GM19468 (cell line): ENCODE measurements at regions not wholly inside any gene's neighbourhood (a gene's known extent, or its start where the extent isn't known, plus 50 kb on each side); places are given as distances from the start of the nearest gene placed in this dataset.
"Not testable (repeated sequence)": the region's sequence is repeated elsewhere in the genome, so short reads cannot be mapped to it uniquely, and the experiment has no call there.

Source experiments
- ATAC-seq: cut with Tn5 transposase; IDR thresholded peaks from one replicate; pipeline ENCODE4 v1.9.1; 2021; ENCODE audit warnings: mild to moderate bottlenecking, moderate library complexity, moderate number of reproducible peaks; ENCODE audit not compliant: unreplicated experiment; ENCODE audit errors: extremely low read depth

DNA sequence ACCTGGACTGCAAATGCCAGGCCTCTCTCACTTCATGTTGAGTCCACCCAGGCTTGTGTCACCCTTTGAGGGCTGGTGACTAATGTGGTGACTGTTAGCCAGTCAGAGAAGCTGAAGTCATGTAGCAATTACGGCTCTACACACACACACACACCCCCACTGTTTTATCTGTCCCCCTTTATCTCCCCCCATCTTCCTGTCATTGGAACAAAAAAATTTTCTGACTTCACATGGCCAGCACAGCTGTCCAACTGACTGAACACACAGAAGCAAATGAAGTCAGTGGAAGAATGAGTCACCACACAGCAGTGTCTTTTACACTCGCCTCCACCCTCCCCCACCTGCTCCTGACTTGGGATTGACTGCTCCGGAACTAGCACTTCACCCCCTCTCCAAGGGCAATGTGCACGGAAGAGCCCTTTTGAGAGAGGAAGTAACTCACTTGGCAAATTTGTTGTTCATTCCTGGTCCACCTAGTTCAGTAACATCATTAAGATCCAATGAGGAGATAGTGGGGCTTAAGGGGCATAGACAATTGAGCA lies 198.0 kb downstream of the RNF144B start:
- ATAC-seq, result no peak

- ATAC-seq, result no peak
Measured at GRCh38 chr6:18586133-18586532, 199.0 kb downstream of the RNF144B start.

DNA sequence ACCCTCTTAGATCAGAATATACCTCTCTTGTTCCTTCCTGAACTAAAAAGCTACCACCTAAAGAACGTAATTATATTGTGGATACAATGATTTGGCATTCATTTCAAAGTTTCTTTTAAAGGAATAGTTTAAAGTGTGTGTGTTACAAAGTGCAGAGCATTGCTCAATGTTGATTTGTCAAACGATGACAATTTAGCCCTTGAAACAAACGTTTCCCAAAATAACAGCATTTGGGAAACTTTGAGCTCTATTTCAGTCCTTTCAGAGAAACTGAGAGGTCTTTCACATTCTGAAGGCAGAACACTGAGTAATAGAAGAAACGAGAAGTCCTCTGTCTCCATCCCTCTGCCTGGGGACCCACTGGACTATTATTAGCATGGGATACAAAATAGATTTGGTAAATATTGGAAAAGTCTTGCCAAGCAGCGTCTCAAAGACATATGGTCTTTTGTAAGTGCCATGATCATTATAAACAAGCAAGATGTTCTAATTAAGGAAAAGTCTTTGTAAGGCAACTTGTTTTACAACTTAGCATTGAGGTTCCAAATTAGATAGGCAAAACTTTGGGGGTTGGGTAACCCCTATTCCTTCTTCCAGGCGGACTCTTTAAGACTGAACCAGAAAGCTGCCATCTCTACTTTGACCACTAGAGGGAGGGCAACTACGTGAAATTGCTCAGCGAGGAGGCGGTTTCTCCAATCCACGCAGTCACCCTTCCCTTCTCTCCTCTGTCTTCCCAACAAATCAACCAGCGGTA lies 208.8 kb downstream of the RNF144B start:
- no peak for ATAC-seq

DNA sequence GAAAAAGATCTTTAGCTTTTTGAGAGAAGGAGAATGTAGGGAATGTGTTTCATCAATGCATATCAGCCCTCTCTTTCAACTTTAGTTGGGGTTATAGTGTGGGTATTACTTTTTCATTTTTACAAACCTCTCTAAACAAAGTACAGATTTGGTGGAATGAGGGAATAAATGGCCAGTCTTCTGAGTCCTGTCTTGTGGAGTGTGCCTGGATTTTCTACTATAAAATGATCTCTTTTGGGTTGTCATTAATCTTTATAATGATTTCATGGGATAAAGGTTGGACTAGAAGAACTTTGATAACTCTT lies 209.3 kb downstream of the RNF144B start:
- ATAC-seq, result no peak

- ATAC-seq, result no peak
Measured at GRCh38 chr6:18598551-18599264, 211.6 kb downstream of the RNF144B start.

DNA sequence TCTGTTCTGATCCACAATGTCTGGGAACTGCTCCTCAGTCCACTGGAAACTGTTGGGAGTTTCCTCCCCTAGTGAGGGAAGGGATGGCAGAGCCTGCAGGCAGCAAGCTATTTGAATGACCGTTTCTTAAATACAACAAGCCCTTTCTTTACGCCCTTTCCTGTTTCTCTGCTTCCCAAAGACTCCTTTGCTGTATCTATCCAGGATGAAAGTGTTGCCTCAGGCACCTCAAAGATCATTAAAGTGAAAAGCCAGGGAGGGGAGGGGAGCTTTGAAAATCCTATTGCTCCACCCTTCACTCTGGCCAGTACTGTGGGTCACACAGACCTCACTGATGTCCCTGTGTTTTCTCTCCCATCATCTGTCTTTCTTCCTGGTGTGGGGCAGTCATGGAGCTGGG lies 213.1 kb downstream of the RNF144B start:
- ATAC-seq, result no peak

DNA sequence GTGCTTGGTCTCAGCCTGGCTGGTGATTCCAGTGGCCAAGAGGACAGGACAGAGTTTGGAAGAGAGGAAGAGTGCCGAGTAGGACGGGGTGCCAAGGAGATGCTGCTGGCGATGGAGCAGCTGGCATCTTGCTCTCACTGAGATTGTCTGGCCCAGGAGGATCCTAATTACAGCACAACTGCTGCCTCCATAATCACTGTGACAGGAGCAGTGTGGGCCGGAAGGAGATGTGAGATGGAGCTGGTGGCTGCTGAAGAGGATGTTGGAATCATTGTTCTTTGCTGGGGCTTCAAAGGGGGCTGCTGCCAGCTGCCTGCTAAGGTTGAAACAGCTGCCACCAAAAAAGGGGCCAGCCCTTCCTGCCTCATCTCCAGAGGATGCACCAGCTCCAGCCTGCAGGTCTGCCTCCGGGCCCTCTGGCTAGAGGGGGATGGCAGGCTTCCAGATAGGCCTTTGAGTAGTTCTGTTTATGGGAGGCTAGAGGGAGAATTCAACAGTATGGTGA lies 214.4 kb downstream of the RNF144B start:
- ATAC-seq, result no peak

DNA sequence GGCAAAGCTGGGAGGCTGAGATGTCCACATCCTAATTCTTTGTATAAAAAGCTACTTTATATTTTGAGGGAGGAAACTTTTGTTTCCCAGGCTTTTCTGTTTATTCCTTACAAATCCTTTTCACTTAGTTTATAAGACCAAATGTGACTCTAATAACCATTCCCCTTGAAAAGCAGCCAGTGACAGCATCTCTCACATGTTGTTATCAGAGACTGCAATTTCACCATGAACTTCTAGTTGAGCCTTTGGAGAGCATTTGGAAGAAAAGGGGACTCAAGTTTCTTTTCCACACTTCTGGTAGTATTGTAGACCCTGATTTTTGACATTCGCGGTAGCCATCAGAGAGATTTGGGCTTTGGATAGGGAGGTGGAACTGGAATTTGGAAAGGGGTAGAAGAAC lies 215.8 kb downstream of the RNF144B start:
- ATAC-seq, result no peak

DNA sequence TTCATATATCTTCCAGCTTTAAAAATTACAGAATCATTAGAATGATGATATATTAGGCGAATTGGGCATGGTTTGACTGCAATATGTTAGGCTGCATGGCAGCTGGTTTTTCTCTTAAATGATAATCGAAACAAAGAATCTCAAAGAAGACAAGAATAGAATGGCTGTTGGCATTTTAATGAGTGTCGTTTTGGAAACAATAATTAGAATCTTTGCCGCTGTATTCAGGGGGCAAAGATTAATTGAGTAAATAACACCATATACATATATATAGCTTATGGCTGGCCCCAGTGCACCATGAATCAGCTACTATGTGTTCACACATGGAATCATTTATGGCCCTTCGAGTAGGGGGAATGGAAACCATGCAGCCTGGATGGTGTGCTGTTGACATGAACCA lies 216.2 kb downstream of the RNF144B start:
- ATAC-seq, result no peak

DNA sequence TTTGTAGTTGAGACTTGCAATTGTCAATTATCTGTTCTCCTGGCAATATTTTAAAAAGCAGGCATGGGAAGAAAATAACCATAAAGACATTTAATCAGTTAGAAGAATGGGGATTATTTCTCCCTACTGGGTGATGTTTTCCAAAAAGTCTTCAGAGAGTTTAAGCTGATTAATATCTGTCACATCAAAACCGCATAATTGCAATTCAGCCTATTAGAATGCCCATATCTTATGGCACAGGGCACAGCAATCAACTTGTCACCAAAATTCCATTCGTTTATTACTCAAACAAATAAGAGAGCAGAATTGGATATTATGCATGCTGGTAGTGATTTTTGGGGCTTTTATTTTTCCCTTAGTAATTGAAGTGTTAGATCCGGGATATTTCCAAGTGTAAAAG lies 218.7 kb downstream of the RNF144B start:
- ATAC-seq, result no peak

- ATAC-seq, result no peak
Measured at GRCh38 chr6:18609715-18610114, 222.6 kb downstream of the RNF144B start.

DNA sequence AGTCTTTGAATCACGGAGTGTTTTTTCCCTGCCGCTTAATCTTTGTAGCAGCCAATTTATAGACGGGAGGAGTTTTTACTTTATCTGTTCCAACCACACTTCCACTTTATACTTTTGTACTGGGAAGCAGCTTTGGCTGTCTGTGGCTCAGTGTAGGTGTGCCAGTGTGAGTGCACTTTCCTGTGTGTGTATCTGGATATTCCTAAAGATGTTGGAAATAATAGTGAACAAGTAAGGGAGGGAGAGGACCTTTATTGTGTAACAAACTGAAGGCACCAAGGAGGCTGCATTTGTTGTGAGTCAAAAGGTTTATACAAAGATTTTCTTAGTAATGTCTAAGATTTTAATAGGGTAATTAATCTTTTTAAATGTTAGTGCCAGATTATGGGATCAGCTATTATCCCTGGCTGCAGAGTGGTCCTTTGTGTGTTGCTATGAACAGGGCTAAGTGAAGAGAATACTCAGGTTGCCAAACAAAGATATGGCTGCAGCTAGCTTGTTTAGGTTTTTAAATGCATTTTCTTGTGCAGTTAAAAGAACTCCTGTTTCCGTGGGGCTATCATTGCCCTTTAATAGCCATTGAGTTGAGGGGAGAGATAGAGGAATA lies 226.3 kb downstream of the RNF144B start:
- no peak for ATAC-seq

GRCh38 chr6:18629571-18629970 lies 242.4 kb downstream of the RNF144B start:
- no peak for ATAC-seq

DNA sequence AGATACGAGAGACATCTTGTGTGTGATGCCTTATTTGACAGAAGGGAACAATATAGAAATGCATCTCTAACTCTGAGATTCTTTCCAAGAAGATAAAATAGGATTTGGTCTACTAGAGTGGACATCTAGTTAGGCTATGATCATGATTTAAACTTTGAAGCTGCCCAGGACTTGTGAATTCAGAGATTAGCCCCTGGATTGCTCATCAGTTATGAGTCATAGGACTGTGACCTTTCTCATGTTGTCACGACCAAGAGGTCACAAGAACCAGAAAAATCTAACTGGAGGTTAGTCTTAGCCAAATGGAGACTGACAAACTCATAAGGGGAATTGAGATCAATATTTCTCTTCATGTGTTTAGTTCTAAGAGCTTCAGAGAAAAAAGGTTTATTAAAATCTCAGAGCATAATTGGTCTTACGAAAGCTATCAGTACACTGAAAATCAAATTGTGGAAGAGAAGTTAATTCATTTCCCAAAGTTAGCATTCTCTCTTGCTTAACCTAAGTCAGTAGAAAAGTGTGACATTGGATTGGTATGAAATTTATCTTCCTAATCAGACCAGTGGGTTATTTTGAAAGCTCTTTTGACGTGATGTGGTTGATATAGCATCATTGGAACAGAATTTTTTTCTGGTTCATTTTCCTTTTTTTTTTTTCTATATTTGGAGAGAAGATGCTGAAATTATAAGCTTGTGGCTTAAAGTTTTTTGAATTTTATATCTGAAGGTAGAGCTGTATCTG lies 245.7 kb downstream of the RNF144B start:
- ATAC-seq, result no peak

GRCh38 chr6:18634912-18635311 lies 247.8 kb downstream of the RNF144B start:
- ATAC-seq, result no peak

GRCh38 chr6:18640134-18640533 lies 253.0 kb downstream of the RNF144B start:
- ATAC-seq, result no peak

DNA sequence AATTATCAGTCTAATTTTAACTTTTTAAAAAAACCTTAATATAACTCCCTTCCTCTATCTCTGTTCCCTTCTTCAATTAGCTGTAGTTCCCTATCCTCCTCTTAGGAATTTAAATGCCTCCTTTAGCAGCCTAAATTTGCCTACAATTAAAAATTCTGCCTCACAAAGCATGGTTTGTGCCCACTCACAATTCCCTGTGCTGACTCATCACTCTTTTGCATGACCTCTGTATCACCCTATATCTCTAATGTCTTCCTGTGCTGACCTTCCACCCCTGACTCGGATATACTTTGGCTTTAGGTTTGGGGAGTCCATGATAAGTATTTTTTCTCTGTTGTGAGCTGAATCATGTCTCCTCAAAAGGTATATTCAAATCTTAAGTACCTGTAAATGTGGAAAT lies 253.6 kb downstream of the RNF144B start:
- ATAC-seq, result no peak

- ATAC-seq, result no peak
Measured at GRCh38 chr6:18654821-18655220, 267.7 kb downstream of the RNF144B start.

DNA sequence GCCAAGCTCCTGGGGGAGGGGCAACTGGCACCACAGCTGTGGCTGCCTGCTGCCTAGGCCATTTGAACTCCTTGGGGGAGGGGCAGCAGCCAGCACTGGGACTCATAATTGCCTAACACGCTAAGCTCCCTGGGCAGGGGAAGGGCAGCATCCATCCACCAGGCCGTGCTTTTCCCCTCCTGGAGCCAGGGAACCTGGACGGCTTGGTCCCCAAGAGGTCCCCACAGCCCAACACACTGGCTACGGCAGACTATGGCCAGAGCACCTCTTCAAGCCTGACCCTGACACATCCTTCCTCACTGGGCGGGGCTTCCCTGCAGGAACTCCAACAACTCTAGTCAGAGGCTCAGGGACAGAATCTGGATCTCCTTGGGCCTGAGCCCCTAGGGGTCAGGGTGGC lies 269.4 kb downstream of the RNF144B start:
- no peak for ATAC-seq

- not testable (repeated sequence) for ATAC-seq
Measured at GRCh38 chr6:18659994-18660393, 272.8 kb downstream of the RNF144B start.
